ENCODE measurements at regions not wholly inside any gene's neighbourhood (a gene's known extent, or its start where the extent isn't known, plus 50 kb on each side); places are given as distances from the start of the nearest gene placed in this dataset.
"Not testable (repeated sequence)": the region's sequence is repeated elsewhere in the genome, so short reads cannot be mapped to it uniquely, and the experiment has no call there.

- DNase-seq: no peak
These were observed 355.6 kb downstream of the TAF11L14 start for GRCh38 chr5:17989567-17990563.

DNA sequence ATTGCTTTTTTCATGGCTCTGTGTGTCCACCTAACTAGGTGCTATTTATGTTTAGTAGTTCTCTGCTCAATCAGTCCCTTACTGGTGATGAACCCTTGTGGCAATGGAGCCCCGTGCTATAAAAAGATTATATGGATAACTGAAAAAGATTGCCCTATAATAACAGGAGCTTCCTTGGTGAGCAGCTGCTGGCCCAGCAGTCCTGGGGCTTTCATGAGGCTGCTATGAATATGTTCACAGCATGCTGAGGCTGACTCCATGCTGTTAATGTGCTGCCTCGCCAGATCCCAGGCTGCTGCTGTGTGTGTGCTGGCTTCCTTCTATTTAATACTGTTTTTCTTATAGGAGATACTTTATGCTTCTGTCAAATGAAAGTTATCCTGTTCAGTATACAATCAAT lies 357.5 kb downstream of the TAF11L14 start:
- no peak for DNase-seq

DNA sequence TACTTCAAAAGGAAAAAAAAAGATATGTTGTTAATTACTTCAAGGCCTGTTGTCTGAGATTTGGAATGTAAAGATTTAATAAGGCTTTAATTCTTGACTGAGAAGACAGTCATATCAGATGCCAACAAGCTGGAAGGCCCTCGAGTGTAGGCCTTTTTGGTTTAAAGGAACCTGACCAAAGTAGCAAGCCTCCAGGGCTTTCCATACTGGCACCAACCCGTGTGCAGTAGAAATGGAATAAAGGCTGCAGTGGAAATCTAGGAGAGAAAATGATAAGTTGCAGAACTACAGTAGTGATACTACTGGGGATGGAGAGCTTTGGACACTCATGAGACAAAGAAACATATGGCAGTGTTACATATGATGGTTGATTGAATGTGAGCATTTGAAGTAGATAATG lies 358.0 kb downstream of the TAF11L14 start:
- DNase-seq: no peak

- DNase-seq: no peak
These were observed 361.7 kb downstream of the TAF11L14 start for GRCh38 chr5:17995997-17996396.

DNA sequence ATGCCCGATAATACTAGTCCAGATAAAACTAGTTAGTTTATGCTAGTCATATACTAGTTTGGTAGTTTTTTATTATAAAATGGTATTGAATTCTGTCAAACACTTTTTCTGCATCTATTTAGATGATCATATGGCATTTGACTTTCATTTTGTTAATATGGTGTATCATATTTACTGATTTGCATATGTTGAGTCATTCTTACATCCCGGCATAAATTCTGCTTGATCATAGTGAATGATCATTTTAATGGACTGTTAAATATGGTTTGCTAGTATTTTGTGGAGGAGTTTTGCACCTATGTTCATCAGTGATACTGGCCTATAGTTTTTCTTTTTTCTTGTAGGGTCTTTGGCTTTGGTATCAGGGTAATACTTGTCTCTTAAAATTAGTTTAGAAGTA lies 365.6 kb downstream of the TAF11L14 start:
- no peak for DNase-seq

GRCh38 chr5:18000744-18001143 lies 366.5 kb downstream of the TAF11L14 start:
- DNase-seq: no peak

- no peak for DNase-seq
These were observed 369.1 kb downstream of the TAF11L14 start for GRCh38 chr5:18003312-18003711.

GRCh38 chr5:18003784-18004183 lies 369.5 kb downstream of the TAF11L14 start:
- no peak for DNase-seq

DNA sequence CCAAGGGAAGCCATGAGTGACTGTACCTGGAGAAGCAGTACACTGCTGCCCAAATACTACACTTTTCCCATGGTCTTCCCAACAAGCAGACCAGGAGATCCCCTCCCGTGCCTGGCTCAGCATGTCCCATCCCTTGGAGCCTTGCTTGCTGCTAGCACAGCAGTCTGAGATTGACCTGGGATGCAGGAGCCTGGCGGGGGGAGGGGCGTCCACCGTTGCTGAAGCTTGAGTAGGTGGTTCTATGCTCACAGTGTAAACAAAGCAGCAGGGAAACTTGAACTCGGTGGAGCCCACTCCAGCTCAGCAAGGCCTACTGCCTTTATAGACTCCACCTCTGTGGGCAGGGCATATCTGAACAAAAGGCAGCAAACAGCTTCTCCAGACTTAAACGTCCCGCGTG lies 372.0 kb downstream of the TAF11L14 start:
- DNase-seq: not testable (repeated sequence)

- no peak for DNase-seq
These were observed 374.7 kb downstream of the TAF11L14 start for GRCh38 chr5:18008940-18009339.

DNA sequence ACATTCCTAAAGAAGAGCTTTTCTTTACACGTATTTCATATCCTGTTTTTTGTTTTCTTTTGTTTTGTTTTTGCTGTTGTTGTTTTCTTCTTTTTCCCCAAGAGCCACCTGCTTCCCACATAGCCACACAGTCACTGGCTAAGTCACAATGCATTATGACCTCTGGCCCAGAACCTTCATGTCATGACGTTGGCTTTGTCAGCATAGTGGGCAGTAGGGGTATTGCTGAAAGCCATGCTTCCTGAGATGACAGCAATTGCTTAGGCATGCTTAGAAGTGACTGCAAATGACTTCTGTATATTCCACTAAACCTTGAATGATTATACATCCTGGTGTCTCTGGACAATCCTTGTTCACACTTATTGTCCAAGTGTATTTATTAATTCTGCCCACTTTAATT lies 375.8 kb downstream of the TAF11L14 start:
- no peak for DNase-seq

- DNase-seq: no peak
These were observed 384.2 kb downstream of the TAF11L14 start for GRCh38 chr5:18018472-18018871.

DNA sequence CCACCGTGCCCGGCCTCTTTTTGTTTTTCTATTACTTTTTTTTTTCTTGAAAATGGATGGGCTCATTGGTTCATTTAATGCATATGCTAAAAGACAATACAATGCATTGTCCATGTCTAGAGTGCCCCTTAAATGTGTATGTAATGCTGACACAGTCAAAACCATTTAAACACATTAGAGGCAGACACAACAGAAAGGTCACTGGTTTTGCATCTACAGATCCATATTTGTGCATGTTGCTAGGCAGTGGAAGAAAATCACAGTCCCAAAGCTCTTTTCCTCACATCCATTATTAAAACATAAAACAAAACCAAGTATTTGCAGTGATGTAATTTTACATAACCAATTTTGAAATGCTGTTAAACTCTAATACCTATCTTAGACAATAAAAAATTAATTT lies 389.0 kb downstream of the TAF11L14 start:
- DNase-seq: no peak

DNA sequence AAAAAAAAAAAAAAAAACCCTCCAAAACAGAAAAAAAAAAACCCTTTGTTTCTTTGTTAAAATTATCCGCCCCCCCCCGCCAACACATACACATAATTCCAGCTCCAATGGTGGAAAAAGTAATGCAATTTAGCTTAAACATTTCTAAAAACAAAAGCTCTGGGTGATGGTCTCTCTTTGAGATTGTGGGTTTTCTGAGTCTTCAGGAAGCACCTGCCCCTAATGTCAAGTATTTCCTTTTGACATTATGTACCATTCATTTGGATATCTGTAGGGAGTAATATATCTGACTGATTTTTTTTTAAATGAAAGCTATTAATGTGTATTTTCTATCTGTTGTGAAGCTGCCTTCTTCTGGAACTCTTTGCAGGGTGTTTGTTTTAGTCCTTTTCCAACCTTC lies 389.7 kb downstream of the TAF11L14 start:
- DNase-seq: no peak

- no peak for DNase-seq
These were observed 390.3 kb downstream of the TAF11L14 start for GRCh38 chr5:18024542-18024941.

GRCh38 chr5:18027241-18027867 lies 393.1 kb downstream of the TAF11L14 start:
- DNase-seq: no peak

GRCh38 chr5:18028036-18028435 lies 393.8 kb downstream of the TAF11L14 start:
- no peak for DNase-seq

GRCh38 chr5:18032744-18033143 lies 398.5 kb downstream of the TAF11L14 start:
- no peak for DNase-seq

DNA sequence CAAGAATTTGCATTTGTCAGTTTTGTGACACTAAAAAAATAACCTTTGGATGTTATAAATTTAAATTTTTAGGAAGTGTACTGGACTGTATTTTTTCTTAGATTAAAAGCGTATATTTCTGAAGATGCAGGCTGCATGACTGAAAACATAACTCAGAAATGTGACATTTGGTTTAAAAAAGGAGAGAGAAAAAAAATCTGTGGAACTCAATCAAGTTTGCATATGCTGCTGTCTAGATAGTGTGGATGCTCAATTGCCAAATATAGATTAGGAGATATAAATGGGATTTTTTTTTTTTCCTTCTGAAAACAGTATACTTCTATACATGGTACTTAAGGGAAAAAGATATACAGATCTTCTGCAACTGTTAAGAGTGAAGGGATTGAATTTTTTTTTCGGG lies 402.3 kb downstream of the TAF11L14 start:
- DNase-seq: no peak

DNA sequence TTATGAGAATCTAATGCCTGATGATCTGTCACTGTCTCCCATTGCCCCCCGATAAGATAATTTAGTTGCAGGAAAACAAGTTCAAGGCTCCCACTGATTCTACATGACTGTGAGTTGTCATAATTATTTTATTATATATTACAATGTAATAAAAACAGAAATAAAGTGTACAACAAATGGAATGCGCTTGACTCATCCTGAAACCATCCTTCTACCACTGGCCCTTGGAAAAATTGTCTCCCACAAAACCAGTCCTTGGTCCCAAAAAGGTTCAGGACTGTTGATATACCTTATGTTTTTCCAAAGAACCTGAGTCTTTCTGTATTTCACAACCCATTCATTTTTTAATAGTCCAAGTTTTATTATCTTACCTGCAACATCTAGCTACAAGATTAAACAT lies 403.5 kb downstream of the TAF11L14 start:
- DNase-seq: no peak

DNA sequence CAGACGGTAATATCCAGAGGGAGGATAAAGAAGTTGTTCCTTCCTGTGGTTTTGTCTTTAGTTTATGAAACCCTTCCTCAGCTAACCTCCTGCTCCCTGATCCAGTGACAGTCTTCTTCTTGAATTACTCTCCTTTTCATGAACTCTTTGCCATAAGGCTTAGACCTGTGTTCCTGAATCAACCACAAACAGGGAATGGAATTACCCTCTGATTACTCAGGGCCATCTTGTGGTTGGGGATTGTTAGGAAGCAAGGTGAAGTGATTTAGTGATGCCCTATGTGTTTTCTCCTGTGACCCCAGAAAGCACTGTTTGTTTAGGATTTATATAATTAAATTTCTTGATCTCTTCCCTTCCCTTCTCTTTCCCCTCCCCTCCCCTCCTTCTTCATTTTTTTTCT lies 409.1 kb downstream of the TAF11L14 start:
- DNase-seq: no peak

DNA sequence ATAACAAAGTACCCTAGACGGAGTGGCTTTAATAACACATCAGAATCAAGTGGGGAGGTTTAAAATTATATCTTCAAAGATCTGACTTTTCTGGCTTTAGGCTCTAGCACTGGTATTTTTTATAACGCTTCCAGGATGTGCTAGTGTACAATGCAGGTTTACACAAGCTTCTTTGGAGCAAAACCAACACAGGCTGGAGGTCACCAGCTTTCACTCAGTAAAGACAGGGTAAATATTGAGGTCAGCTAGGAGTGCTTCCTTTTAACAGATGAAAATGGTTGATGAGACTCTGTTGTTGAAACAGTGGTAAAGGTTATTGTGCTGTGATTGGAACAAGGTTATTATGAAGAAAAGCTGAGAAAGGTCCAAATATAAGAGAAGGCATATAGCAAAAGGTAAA lies 414.2 kb downstream of the TAF11L14 start:
- no peak for DNase-seq

- DNase-seq: no peak
These were observed 416.1 kb downstream of the TAF11L14 start for GRCh38 chr5:18050345-18050744.

- DNase-seq: no peak
These were observed 416.5 kb downstream of the TAF11L14 start for GRCh38 chr5:18050776-18051175.

All from CD4-positive, alpha-beta T cell treated with Interleukin-4 for 1 hour (primary cell).